GM23338 (cell line): ENCODE measurements at regions not wholly inside any gene's neighbourhood (a gene's known extent, or its start where the extent isn't known, plus 50 kb on each side); places are given as distances from the start of the nearest gene placed in this dataset.

Source experiments
- CREB1 ChIP-seq: fragments of 250-450 bp; sonication (Bioruptor Pico); IDR thresholded peaks from 2 replicates; pipeline ENCODE4 v1.5.0; 2020; ENCODE audit warnings: low read depth, mild to moderate bottlenecking, moderate library complexity
- EZH2 ChIP-seq: fragments of 200-600 bp; sonication (generic); IDR thresholded peaks from one replicate; pipeline ENCODE4 v1.8.0; 2017; ENCODE audit warnings: antibody characterized with exemption, mild to moderate bottlenecking, low read depth; ENCODE audit not compliant: unreplicated experiment
- EZH2phosphoT487 ChIP-seq: fragments of 200-600 bp; sonication (generic); IDR thresholded peaks from one replicate; pipeline ENCODE4 v1.8.1; 2018; ENCODE audit warnings: antibody characterized with exemption; ENCODE audit not compliant: unreplicated experiment
- JUNB ChIP-seq: IDR thresholded peaks from one replicate; pipeline ENCODE4 v1.6.1; 2016; ENCODE audit warnings: antibody characterized with exemption; ENCODE audit not compliant: unreplicated experiment
- NANOG ChIP-seq: IDR thresholded peaks from 2 replicates; pipeline ENCODE4 v1.6.1; 2016; ENCODE audit warnings: antibody characterized with exemption, borderline replicate concordance
- POLR2AphosphoS5 ChIP-seq: IDR thresholded peaks from 2 replicates; pipeline ENCODE4 v1.6.1; 2016; ENCODE audit warnings: antibody characterized with exemption, low read depth
- REST ChIP-seq: IDR thresholded peaks from one replicate; pipeline ENCODE4 v1.6.1; 2018; ENCODE audit warnings: antibody characterized with exemption; ENCODE audit not compliant: unreplicated experiment
- ZNF114 ChIP-seq: fragments of 250-450 bp; sonication (Bioruptor Pico); IDR thresholded peaks from 2 replicates; pipeline ENCODE4 v1.5.0; 2020; ENCODE audit warnings: mild to moderate bottlenecking, moderate library complexity
- ZNF462 ChIP-seq: fragments of 250-450 bp; sonication (Bioruptor Pico); IDR thresholded peaks from 2 replicates; pipeline ENCODE4 v1.5.0; 2020; ENCODE audit warnings: mild to moderate bottlenecking, moderate library complexity
- TF ChIP-seq, protein P1 (sequence below), 2 experiments: fragments of 200-600 bp in 1 of 2; sonication (generic) in 1 of 2; conservative IDR thresholded peaks; 2 replicates each; pipeline versions ENCODE4 v1.5.1 to v1.6.1; 2016 to 2017; ENCODE audit warnings: antibody characterized with exemption in 2 of 2, low read depth in 2 of 2, mild to moderate bottlenecking in 2 of 2, moderate library complexity in 1 of 2

DNA sequence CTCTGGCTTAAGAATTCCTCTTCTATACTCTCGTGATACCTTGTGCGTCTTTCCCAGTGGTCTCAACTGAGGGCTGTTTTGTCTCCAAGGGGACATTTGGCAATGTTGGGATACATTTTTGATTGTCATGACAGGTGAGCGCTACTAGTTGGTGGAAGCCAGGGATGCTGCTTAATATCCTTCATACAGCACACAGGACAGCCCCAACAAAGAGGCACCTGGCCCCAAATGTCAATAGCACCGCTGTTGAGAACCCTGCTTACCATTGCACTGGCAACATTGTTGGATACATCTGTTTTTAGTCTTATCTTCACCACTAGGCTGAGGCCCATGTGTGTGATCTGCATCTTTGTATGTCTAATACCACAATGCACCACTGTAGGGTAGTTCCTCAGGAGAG, 114.1 kb downstream of the C9orf152 start:
- TF ChIP-seq, protein P1, sequence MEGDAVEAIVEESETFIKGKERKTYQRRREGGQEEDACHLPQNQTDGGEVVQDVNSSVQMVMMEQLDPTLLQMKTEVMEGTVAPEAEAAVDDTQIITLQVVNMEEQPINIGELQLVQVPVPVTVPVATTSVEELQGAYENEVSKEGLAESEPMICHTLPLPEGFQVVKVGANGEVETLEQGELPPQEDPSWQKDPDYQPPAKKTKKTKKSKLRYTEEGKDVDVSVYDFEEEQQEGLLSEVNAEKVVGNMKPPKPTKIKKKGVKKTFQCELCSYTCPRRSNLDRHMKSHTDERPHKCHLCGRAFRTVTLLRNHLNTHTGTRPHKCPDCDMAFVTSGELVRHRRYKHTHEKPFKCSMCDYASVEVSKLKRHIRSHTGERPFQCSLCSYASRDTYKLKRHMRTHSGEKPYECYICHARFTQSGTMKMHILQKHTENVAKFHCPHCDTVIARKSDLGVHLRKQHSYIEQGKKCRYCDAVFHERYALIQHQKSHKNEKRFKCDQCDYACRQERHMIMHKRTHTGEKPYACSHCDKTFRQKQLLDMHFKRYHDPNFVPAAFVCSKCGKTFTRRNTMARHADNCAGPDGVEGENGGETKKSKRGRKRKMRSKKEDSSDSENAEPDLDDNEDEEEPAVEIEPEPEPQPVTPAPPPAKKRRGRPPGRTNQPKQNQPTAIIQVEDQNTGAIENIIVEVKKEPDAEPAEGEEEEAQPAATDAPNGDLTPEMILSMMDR (conservative IDR thresholded peaks at IDR 0.05; ENCODE audit: low read depth in 2 of 2) = no peak
- no peak for TF ChIP-seq CREB1
- no peak for TF ChIP-seq EZH2phosphoT487
- TF ChIP-seq EZH2 = no peak
- no peak for TF ChIP-seq REST
- TF ChIP-seq POLR2AphosphoS5 = no peak
- TF ChIP-seq ZNF462 (CRISPR knock-in tag) = no peak
- TF ChIP-seq ZNF114 (CRISPR knock-in tag) = no peak
- no peak for TF ChIP-seq JUNB
- no peak for TF ChIP-seq NANOG
